ENCODE measurements at regions not wholly inside any gene's neighbourhood (a gene's known extent, or its start where the extent isn't known, plus 50 kb on each side); places are given as distances from the start of the nearest gene placed in this dataset.

GRCh38 chr6:19472850-19473249, 364.3 kb upstream of the ID4 start:
- peak; percentile 18; the same call in 1 of the 2 replicates for TF ChIP-seq CTCF (IDR thresholded peaks at IDR 0.05; ENCODE audit: low read length)
- no peak for TF ChIP-seq EZH2 (optimal IDR thresholded peaks at IDR 0.05; ENCODE audit: low read depth, low read length)
- no peak for TF ChIP-seq EZH2phosphoT487 (IDR thresholded peaks at IDR 0.05; ENCODE audit: low read length)

Data from MM.1S (cell line).